ENCODE measurements at regions not wholly inside any gene's neighbourhood (a gene's known extent, or its start where the extent isn't known, plus 50 kb on each side); places are given as distances from the start of the nearest gene placed in this dataset.

DNA sequence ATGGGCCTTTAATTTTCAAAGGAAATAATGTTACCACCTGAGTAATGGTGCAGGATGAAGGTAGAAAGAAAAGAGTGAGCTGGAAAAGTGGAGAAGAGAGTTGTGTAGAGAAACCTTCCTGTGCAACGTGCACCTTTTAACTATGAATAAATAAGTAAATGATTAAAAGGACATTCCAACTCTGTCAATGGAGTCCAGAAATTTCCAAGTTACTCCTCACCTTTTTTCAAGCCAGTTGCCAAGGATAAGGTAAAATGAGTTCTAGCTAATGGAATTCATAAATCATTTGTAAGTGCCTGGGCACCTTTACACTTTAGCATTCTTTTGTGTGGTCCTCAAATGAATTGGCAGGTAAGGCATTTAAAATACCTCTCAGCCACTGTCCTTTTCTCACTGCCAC, 549.4 kb upstream of the NRP1 start:
- no peak overlapping the region for H2BK120ac ChIP-seq (replicated peaks; ENCODE audit: low read depth, low read length)
- H3K9ac ChIP-seq (replicated peaks in 1 of 4; ENCODE audit: extremely low read depth in 1 of 4, low read depth in 3 of 4, low read length in 3 of 4) = no peak overlapping the region
- no peaks in the 10 kb centered on the region for H3K4me1 ChIP-seq (replicated peaks in 1 of 4; ENCODE audit: control insufficient read depth in 3 of 4, insufficient read depth in 4 of 4, low read length in 3 of 4)
- no peak overlapping the region for H2AFZ ChIP-seq (ENCODE audit: low read length)
- no peak overlapping the region for H3K27ac ChIP-seq (ENCODE audit: low read depth, low read length)
- no peak overlapping the region for H2BK12ac ChIP-seq (ENCODE audit: low read depth, low read length)
- no peaks in the 10 kb centered on the region for H3K79me2 ChIP-seq (ENCODE audit: control insufficient read depth in 1 of 2, insufficient read depth in 2 of 2, low read length in 2 of 2)
- H2BK5ac ChIP-seq (ENCODE audit: low read depth, low read length) = no peak overlapping the region
- no peaks in the 10 kb centered on the region for H3K79me1 ChIP-seq (ENCODE audit: low read depth, low read length)
- WGBS, 2 experiments (ENCODE audit: extremely low coverage in 1 of 2, insufficient coverage in 1 of 2, insufficient read length in 1 of 2, insufficient replicate concordance in 2 of 2, low coverage in 1 of 2, low lambda C conversion rate in 2 of 2, missing lambda C conversion rate in 1 of 2) = 77% methylated on average over 1 of the region's 1 CpG; no CpG with 5 or more reads in 1 of the 2 experiments
- no peak overlapping the region for H3K23ac ChIP-seq (ENCODE audit: insufficient read length)
- H3K9me3 ChIP-seq (ENCODE audit: insufficient read depth in 2 of 2, low read depth in 1 of 2, low read length in 1 of 2) = no peaks in the 10 kb centered on the region; a peak in 1 of 4 replicates
- H3K14ac ChIP-seq (ENCODE audit: insufficient read length) = no peak overlapping the region
- H3K23me2 ChIP-seq (ENCODE audit: low read depth, low read length) = no peaks in the 10 kb centered on the region
- no peak overlapping the region for H3K4ac ChIP-seq (replicated peaks; ENCODE audit: insufficient read length, low read depth, low read length)
- FAIRE-seq (no peak), DNase-seq (ENCODE audit: low read depth in 1 of 2, low spot score in 2 of 2) (no peak)
- no peak overlapping the region for H4K5ac ChIP-seq (ENCODE audit: insufficient read length, low read depth, low read length)
- H3K18ac ChIP-seq (ENCODE audit: extremely low read depth, low read length) = no peak overlapping the region
- no peaks in the 10 kb centered on the region for H4K20me1 ChIP-seq (replicated peaks in 1 of 2; ENCODE audit: control insufficient read depth in 1 of 2, insufficient read depth in 2 of 2, low read length in 2 of 2)
- H3K4me2 ChIP-seq (ENCODE audit: insufficient read depth in 1 of 2, low read depth in 2 of 2, low read length in 2 of 2) = no peak overlapping the region
- no peak overlapping the region for H3K4me3 ChIP-seq (ENCODE audit: extremely low read depth in 1 of 4, insufficient read depth in 2 of 4, low read depth in 3 of 4, low read length in 4 of 4)
- no peak overlapping the region for H2BK20ac ChIP-seq (ENCODE audit: low read length)
- no peak overlapping the region for H4K8ac ChIP-seq (ENCODE audit: extremely low read depth, insufficient read depth, low read length)
- H2BK15ac ChIP-seq (ENCODE audit: low read length) = no peak overlapping the region
- TF ChIP-seq RAD21 (IDR thresholded peaks at IDR 0.05 in 1 of 2, conservative IDR thresholded peaks at IDR 0.05 in 1 of 2; ENCODE audit: low read depth in 2 of 2, low read length in 2 of 2) (no peak), POLR2AphosphoS5 (IDR thresholded peaks at IDR 0.05; ENCODE audit: low read depth, low read length) (no peak), FOSL1 (IDR thresholded peaks at IDR 0.05; ENCODE audit: insufficient read depth, low read depth, low read length) (no peak), CHD2 (IDR thresholded peaks at IDR 0.05; ENCODE audit: low read length) (no peak), E2F6 (IDR thresholded peaks at IDR 0.05) (no peak), CTBP2 (IDR thresholded peaks at IDR 0.05; ENCODE audit: borderline replicate concordance, insufficient read depth, insufficient read length, low read length) (no peak), SAP30 (IDR thresholded peaks at IDR 0.05; ENCODE audit: insufficient read depth, insufficient replicate concordance, low read length) (no peak), KDM4A (IDR thresholded peaks at IDR 0.05; ENCODE audit: low read depth, low read length, severe bottlenecking) (no peak), SRF (IDR thresholded peaks at IDR 0.05; ENCODE audit: low read depth, low read length) (no peak)
- POLR2A ChIA-PET (ENCODE audit: partially characterized antibody) = no interaction called here
- no peak overlapping the region for H3K56ac ChIP-seq (replicated peaks; ENCODE audit: insufficient read length, low read depth, low read length)
- H3K27me3 ChIP-seq (replicated peaks in 1 of 4; ENCODE audit: control insufficient read depth in 3 of 4, extremely low read depth in 1 of 4, insufficient read depth in 3 of 4, low read length in 3 of 4) = no peaks in the 10 kb centered on the region
- H4K91ac ChIP-seq (replicated peaks; ENCODE audit: insufficient read length, low read length) = no peak overlapping the region
- H2AK5ac ChIP-seq (ENCODE audit: low read depth, low read length) = no peak overlapping the region
- no peaks in the 10 kb centered on the region for H3K36me3 ChIP-seq (ENCODE audit: control insufficient read depth in 2 of 4, insufficient read depth in 4 of 4, low read length in 3 of 4)
- CTCF ChIA-PET (ENCODE audit: partially characterized antibody) = no interaction called here

Data from H1 (cell line).